ENCODE measurements at regions not wholly inside any gene's neighbourhood (a gene's known extent, or its start where the extent isn't known, plus 50 kb on each side); places are given as distances from the start of the nearest gene placed in this dataset.

DNA sequence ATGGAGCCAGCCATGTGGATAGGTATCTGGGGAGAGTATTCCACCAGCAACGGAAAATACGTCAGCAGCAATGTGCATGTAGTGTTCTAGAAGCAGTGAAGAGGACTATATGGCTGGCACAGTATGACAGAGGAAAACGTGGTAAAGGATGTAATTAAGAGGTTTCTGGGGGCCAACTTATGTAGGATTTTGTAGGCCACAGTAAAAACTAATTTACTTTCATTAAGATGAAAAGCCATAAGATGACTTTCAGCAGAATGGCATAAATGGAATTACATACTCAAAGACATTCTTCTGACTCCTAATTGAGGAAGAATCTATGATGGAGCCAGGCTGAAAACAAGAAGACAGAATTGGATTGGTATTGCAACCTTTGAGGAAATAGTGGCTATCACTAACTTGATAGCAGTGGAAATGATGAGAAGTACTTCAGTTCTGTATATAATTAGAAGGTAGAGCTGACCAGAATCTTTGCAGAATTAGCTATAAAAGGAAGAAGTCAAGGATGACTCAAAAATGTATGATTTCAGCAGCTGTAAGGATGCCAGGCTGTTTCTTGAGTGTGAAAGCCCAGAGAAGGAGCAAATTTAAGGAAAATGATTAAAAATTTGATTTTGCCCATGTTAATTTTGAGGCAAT is 156.7 kb downstream of the MBL2 start:
- Histone ChIP-seq H3K36me3 (no peaks in the 10 kb centered on the region), H3K27me3 (no peaks in the 10 kb centered on the region), H3K27ac (no peak overlapping the region), H3K9me3 (no peaks in the 10 kb centered on the region), H3K4me1 (peaks cover 0 to 7% of the 10 kb centered on the region in 2 donors), H3K4me3 (no peak overlapping the region)
- in situ Hi-C loops (cut with MboI; ENCODE audit: low sequenced_read_pairs in 4 of 4), result no loop called here
- DNase-seq, result no peak
- TF ChIP-seq, protein P1, sequence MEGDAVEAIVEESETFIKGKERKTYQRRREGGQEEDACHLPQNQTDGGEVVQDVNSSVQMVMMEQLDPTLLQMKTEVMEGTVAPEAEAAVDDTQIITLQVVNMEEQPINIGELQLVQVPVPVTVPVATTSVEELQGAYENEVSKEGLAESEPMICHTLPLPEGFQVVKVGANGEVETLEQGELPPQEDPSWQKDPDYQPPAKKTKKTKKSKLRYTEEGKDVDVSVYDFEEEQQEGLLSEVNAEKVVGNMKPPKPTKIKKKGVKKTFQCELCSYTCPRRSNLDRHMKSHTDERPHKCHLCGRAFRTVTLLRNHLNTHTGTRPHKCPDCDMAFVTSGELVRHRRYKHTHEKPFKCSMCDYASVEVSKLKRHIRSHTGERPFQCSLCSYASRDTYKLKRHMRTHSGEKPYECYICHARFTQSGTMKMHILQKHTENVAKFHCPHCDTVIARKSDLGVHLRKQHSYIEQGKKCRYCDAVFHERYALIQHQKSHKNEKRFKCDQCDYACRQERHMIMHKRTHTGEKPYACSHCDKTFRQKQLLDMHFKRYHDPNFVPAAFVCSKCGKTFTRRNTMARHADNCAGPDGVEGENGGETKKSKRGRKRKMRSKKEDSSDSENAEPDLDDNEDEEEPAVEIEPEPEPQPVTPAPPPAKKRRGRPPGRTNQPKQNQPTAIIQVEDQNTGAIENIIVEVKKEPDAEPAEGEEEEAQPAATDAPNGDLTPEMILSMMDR (IDR thresholded peaks at IDR 0.05 in 4 of 5, conservative IDR thresholded peaks at IDR 0.05 in 1 of 5), result no peak
- no peak for TF ChIP-seq POLR2A (IDR thresholded peaks at IDR 0.05)
- no peak for ATAC-seq
- intact Hi-C loops (cut with DNase I; ENCODE audit: low total_unique reads), result no loop called here

DNA sequence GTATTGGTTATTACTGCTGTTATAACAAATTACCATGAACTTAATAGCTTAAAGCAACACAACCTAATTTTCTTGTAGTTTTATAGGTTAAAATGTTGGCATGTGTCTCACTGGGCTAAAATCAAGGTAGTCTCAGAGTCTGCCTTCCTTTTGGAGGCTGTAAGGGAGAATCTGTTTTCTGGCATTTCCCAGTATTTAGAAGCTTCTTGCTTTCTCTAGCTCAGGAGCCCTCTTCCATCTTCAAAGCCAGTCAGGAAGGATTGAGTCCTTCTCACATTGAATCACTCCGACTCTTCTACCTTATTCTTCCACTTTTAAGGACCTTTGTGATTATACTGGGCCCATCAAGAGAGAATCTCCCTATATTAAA is 156.2 kb downstream of the MBL2 start:
- no peak overlapping the region for H3K27ac ChIP-seq
- in situ Hi-C loops (cut with MboI; ENCODE audit: low sequenced_read_pairs in 4 of 4), result no loop called here
- TF ChIP-seq, protein P1 (IDR thresholded peaks at IDR 0.05 in 4 of 5, conservative IDR thresholded peaks at IDR 0.05 in 1 of 5), result no peak
- no peak for TF ChIP-seq POLR2A (IDR thresholded peaks at IDR 0.05)
- H3K4me3 ChIP-seq, result no peak overlapping the region
- intact Hi-C loops (cut with DNase I; ENCODE audit: low total_unique reads), result no loop called here
- H3K4me1 ChIP-seq, result peaks cover 0 to 7% of the 10 kb centered on the region in 2 donors
- ATAC-seq (no peak), DNase-seq (no peak)
- H3K27me3 ChIP-seq, result no peaks in the 10 kb centered on the region
- no peaks in the 10 kb centered on the region for H3K9me3 ChIP-seq
- H3K36me3 ChIP-seq, result no peaks in the 10 kb centered on the region

DNA sequence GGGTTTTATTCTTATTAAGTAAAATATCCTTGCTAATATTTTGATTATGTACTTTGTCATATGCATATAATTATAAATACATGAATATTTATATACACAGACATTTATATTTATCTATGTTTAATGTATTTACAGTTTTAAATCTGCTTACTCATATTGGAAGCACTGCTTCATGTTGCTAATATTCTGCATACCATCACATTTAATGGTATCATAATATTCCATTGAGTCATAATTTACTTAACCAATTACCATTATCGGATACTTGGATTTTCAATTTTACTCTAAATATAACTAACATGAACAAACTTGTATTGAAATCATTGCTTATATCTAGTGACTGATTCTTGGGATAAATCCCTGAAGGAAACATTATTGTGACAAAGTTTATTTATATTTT is 155.2 kb downstream of the MBL2 start:
- H3K4me3 ChIP-seq, result no peak overlapping the region
- ATAC-seq, result no peak
- no peaks in the 10 kb centered on the region for H3K9me3 ChIP-seq
- H3K36me3 ChIP-seq, result no peaks in the 10 kb centered on the region
- no peaks in the 10 kb centered on the region for H3K27me3 ChIP-seq
- TF ChIP-seq POLR2A (IDR thresholded peaks at IDR 0.05), result no peak
- TF ChIP-seq, protein P1 (IDR thresholded peaks at IDR 0.05 in 4 of 5, conservative IDR thresholded peaks at IDR 0.05 in 1 of 5), result no peak
- H3K4me1 ChIP-seq, result peaks cover 0 to 7% of the 10 kb centered on the region in 2 donors
- in situ Hi-C loops (cut with MboI; ENCODE audit: low sequenced_read_pairs in 4 of 4) (no loop called here), intact Hi-C loops (cut with DNase I; ENCODE audit: low total_unique reads) (no loop called here)
- DNase-seq, result no peak
- H3K27ac ChIP-seq, result no peak overlapping the region

DNA sequence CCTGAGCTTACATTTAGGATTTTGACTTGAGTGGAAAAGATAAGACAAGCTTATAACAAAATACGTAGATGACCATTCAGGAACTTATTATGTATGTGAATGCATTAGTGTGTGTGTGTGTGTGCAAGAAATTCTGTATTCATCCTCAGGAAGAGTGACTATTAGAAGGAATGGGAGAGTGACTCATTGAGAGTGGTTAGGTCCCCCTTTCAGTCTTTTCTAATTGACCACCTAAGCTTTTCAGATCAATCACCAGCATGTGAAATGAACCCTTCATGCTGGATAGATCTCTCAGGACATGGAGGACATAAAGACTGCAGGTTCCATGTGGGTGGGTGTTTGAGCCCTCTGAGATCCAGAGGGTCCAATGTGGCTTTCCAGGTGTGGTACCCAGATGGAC is 153.5 kb downstream of the MBL2 start:
- TF ChIP-seq, protein P1 (IDR thresholded peaks at IDR 0.05 in 4 of 5, conservative IDR thresholded peaks at IDR 0.05 in 1 of 5), result no peak
- no peak for TF ChIP-seq POLR2A (IDR thresholded peaks at IDR 0.05)
- intact Hi-C loops (cut with DNase I; ENCODE audit: low total_unique reads) (no loop called here), in situ Hi-C loops (cut with MboI; ENCODE audit: low sequenced_read_pairs in 4 of 4) (no loop called here)
- H3K9me3 ChIP-seq, result no peaks in the 10 kb centered on the region
- ATAC-seq (no peak), DNase-seq (no peak)
- H3K36me3 ChIP-seq, result no peaks in the 10 kb centered on the region
- no peak overlapping the region for H3K4me3 ChIP-seq
- no peak overlapping the region for H3K27ac ChIP-seq
- H3K27me3 ChIP-seq, result no peaks in the 10 kb centered on the region
- H3K4me1 ChIP-seq, result peaks cover 0 to 7% of the 10 kb centered on the region in 2 donors

DNA sequence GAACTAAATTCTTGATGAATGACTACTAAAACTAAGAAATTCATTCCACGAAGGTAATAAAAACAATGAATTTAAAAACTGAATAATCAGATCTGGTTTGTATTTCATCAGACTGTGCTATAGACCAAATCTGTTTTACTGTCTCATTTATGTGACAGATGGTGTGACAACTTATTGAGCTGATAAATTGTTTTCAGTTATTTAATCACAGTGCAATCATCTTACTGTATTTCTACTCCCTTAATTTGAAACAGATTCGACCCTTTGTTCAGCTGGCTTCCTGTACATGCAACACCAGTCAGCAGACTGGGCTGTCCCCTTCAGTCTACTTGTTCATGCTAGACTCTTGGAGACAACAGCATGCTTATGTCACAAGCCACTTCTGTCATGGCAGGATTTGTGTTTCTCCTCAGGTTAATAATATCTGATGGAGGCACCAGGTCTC is 150.9 kb downstream of the MBL2 start:
- DNase-seq, result no peak
- in situ Hi-C loops (cut with MboI; ENCODE audit: low sequenced_read_pairs in 4 of 4) (no loop called here), intact Hi-C loops (cut with DNase I; ENCODE audit: low total_unique reads) (no loop called here)
- TF ChIP-seq POLR2A (IDR thresholded peaks at IDR 0.05), result no peak
- TF ChIP-seq, protein P1 (IDR thresholded peaks at IDR 0.05 in 4 of 5, conservative IDR thresholded peaks at IDR 0.05 in 1 of 5), result no peak
- Histone ChIP-seq H3K9me3 (no peaks in the 10 kb centered on the region), H3K27ac (no peak overlapping the region), H3K4me1 (peaks cover 0 to 7% of the 10 kb centered on the region in 2 donors), H3K36me3 (no peaks in the 10 kb centered on the region), H3K27me3 (no peaks in the 10 kb centered on the region), H3K4me3 (no peak overlapping the region)
- no peak for ATAC-seq
